Kidney epithelial cell (primary cell): ENCODE measurements at regions not wholly inside any gene's neighbourhood (a gene's known extent, or its start where the extent isn't known, plus 50 kb on each side); places are given as distances from the start of the nearest gene placed in this dataset.

ENCODE experiments used
- DNase-seq: peaks from one replicate; pipeline ENCODE4 v3.0.0-alpha.2; 2010; ENCODE audit warnings: low read depth
- H3K27me3 ChIP-seq: 2 replicates; pipeline ENCODE4 v1.6.0; 2011; ENCODE audit warnings: low read length; ENCODE audit not compliant: control insufficient read depth, insufficient read depth
- H3K36me3 ChIP-seq: 2 replicates; pipeline ENCODE4 v1.5.1; 2011; ENCODE audit warnings: low read length; ENCODE audit not compliant: control insufficient read depth, insufficient read depth
- H3K4me3 ChIP-seq: 2 replicates; pipeline ENCODE4 v1.5.1; 2011; ENCODE audit warnings: low read depth, mild to moderate bottlenecking, control low read depth, low read length
- CTCF ChIP-seq: IDR thresholded peaks from 2 replicates; pipeline ENCODE4 v1.5.1; 2011; ENCODE audit warnings: mild to moderate bottlenecking, moderate library complexity, low read length, control low read depth, inconsistent platforms; ENCODE audit not compliant: insufficient read depth, poor library complexity, severe bottlenecking

DNA sequence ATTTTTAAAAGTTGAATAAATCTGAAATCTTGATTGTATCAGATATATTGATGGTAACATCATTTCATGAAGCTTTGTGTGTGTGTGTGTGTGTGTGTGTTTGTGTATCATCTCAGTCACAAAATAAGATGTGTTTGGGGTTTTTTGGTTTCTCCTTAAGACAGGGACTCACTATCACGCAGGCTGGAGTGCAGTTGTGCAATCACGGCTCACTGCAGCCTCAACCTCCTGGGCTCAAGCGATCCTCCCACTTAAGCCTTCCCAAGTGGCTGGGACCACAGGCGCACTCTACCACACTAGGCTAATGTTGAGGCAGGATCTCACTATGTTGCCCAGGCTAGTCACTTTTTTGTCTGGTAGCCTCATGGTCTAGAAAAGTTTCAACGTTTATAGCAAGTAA lies 83.4 kb upstream of the DMRT1 start:
- H3K27me3 ChIP-seq, result no peaks in the 10 kb centered on the region
- H3K4me3 ChIP-seq, result no peak overlapping the region
- DNase-seq, result no peak
- H3K36me3 ChIP-seq, result no peaks in the 10 kb centered on the region
- no peak for TF ChIP-seq CTCF

- H3K27me3 ChIP-seq, result no peaks in the 10 kb centered on the region
- no peak overlapping the region for H3K4me3 ChIP-seq
- TF ChIP-seq CTCF, result no peak
- DNase-seq, result no peak
- H3K36me3 ChIP-seq, result no peaks in the 10 kb centered on the region
Observed at GRCh38 chr9:759541-759940, 82.0 kb upstream of the DMRT1 start.

GRCh38 chr9:759983-760736 lies 81.3 kb upstream of the DMRT1 start:
- DNase-seq, result no peak
- Histone ChIP-seq H3K36me3 (no peaks in the 10 kb centered on the region), H3K27me3 (no peaks in the 10 kb centered on the region), H3K4me3 (no peak overlapping the region)
- TF ChIP-seq CTCF, result no peak

DNA sequence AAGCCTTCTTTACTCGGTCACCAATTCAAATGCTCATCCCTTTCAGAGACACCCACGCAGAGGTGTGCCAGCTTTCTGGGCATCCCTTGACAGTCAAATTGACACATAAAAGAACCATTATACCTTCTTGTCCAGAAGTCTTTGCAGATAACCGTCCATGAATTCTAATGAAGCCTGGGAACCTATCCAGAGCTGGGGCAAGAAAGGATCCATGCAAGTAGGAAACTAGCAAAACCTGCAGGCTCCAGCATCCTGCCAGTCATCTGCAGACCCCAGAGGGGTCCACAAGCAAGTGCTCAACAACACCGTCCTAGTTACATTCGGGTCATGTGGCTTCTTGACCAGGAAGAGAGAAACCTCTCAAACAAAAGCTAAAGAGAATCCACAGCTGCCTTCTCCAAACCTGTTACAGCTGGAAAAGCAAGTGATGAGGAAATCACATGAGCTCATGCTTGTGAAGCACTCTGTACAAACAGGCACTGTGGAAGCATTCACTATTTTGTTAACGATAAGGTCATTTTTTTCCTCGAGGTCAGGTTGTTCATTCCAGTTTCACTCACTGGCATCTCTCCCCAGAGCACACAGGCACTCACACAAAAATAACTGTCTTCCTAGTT lies 80.2 kb upstream of the DMRT1 start:
- no peak for DNase-seq
- TF ChIP-seq CTCF, result no peak
- Histone ChIP-seq H3K36me3 (no peaks in the 10 kb centered on the region), H3K27me3 (no peaks in the 10 kb centered on the region), H3K4me3 (no peak overlapping the region)

DNA sequence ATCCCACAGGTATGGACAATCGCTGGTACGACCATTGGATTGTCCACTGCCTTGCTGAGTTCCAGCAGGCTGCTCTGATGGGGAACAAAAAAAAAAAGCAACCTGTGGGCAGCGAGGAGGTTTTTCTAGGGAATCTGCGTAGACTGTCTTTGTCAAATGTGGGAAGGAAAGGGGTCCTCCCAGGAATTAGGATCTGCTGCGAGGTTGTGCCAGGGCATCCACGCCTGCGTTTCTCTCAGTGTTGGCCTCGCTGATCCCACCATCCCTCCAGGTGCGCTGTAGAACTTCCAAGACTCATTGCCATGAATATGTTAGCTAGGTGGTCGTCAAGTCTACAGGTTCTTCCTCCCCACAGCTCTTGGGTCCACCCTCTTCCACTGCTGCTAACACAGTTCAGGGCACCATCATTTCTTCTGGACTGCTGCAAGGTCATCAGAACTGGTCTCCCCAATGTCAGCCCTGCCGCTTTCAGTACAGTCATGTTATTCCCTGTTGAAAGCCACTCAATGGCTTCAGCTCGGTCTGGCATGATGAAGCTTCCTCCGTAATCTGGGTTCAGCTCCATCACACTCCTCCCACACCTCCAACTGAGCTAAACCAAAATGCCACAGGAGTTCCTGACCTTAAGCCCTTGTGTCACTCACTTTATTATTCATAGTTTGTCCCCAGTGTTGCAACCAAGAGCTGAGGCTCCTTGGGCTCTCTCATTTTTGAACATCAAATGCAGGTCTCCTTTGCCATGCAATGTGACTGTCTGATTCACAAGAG lies 79.5 kb upstream of the DMRT1 start:
- H3K4me3 ChIP-seq, result no peak overlapping the region
- no peak for DNase-seq
- peaks cover 2% of the 10 kb centered on the region for H3K27me3 ChIP-seq
- no peak for TF ChIP-seq CTCF
- H3K36me3 ChIP-seq, result no peaks in the 10 kb centered on the region
